H9 (cell line): ENCODE measurements at regions not wholly inside any gene's neighbourhood (a gene's known extent, or its start where the extent isn't known, plus 50 kb on each side); places are given as distances from the start of the nearest gene placed in this dataset.

Experiments
- DNase-seq: peaks from one replicate; pipeline ENCODE4 v3.0.0-alpha.2; 2017
- H2AFZ ChIP-seq: one replicate; pipeline ENCODE4 v1.6.1; 2013; ENCODE audit warnings: mild to moderate bottlenecking, low read length, control low read depth, moderate library complexity
- H2AK5ac ChIP-seq: 2 replicates; pipeline ENCODE4 v1.6.1; 2013; ENCODE audit warnings: low read length, control low read depth, mixed read lengths; ENCODE audit not compliant: insufficient read length
- H2BK120ac ChIP-seq: one replicate; pipeline ENCODE4 v1.6.1; 2013; ENCODE audit warnings: low read depth, mild to moderate bottlenecking, low read length, control low read depth, inconsistent platforms; ENCODE audit not compliant: poor library complexity, severe bottlenecking
- H2BK12ac ChIP-seq: 2 replicates; pipeline ENCODE4 v1.6.1; 2013; ENCODE audit warnings: low read length, control low read depth, mixed read lengths, low read depth; ENCODE audit not compliant: insufficient read length
- H2BK15ac ChIP-seq: 2 replicates; pipeline ENCODE4 v1.6.1; 2013; ENCODE audit warnings: low read depth, low read length, control low read depth
- H2BK20ac ChIP-seq: one replicate; pipeline ENCODE4 v1.6.1; 2013; ENCODE audit warnings: low read depth, mild to moderate bottlenecking, low read length, control low read depth, inconsistent platforms; ENCODE audit not compliant: poor library complexity, severe bottlenecking
- H2BK5ac ChIP-seq: 2 replicates; pipeline ENCODE4 v1.6.1; 2013; ENCODE audit warnings: low read length, control low read depth, mixed read lengths; ENCODE audit not compliant: insufficient read length
- H3K14ac ChIP-seq: 2 replicates; pipeline ENCODE4 v1.6.1; 2013; ENCODE audit warnings: low read length, control low read depth; ENCODE audit not compliant: insufficient read depth
- H3K18ac ChIP-seq: 2 replicates; pipeline ENCODE4 v1.6.1; 2013; ENCODE audit warnings: low read depth, mild to moderate bottlenecking, mixed read lengths, low read length, control low read depth; ENCODE audit not compliant: insufficient read length
- H3K23ac ChIP-seq: 2 replicates; pipeline ENCODE4 v1.6.1; 2013; ENCODE audit warnings: low read length, control low read depth, mixed read lengths, low read depth; ENCODE audit not compliant: insufficient read length
- H3K23me2 ChIP-seq: 2 replicates; pipeline ENCODE4 v1.6.1; 2013; ENCODE audit warnings: low read depth, mild to moderate bottlenecking, mixed read lengths, low read length, control low read depth; ENCODE audit not compliant: insufficient read length, poor library complexity, severe bottlenecking
- H3K27ac ChIP-seq: 2 replicates; pipeline ENCODE4 v1.5.1; 2013; ENCODE audit warnings: low read length, control low read depth, mixed read lengths, low read depth; ENCODE audit not compliant: insufficient read length
- H3K27me3 ChIP-seq: 2 replicates; pipeline ENCODE4 v1.6.1; 2013; ENCODE audit warnings: low read length, control low read depth, inconsistent platforms; ENCODE audit not compliant: insufficient read depth
- H3K4ac ChIP-seq: 2 replicates; pipeline ENCODE4 v1.6.1; 2013; ENCODE audit warnings: low read depth, mild to moderate bottlenecking, control low read depth, inconsistent platforms, low read length, moderate library complexity
- H3K4me1 ChIP-seq: 2 replicates; pipeline ENCODE4 v1.6.1; 2013; ENCODE audit warnings: low read length, control low read depth, inconsistent platforms; ENCODE audit not compliant: insufficient read depth
- H3K4me2 ChIP-seq: 2 replicates; pipeline ENCODE4 v1.6.1; 2013; ENCODE audit warnings: low read length, control low read depth, mixed read lengths; ENCODE audit not compliant: insufficient read length, insufficient read depth
- H3K56ac ChIP-seq: 2 replicates; pipeline ENCODE4 v1.6.1; 2013; ENCODE audit warnings: low read depth, mild to moderate bottlenecking, mixed read lengths, low read length, control low read depth; ENCODE audit not compliant: insufficient read length
- H3K79me1 ChIP-seq: 2 replicates; pipeline ENCODE4 v1.6.1; 2013; ENCODE audit warnings: low read depth, mild to moderate bottlenecking, moderate library complexity, low read length, control low read depth, inconsistent platforms; ENCODE audit not compliant: insufficient read depth, poor library complexity, severe bottlenecking
- H3K79me2 ChIP-seq: 2 replicates; pipeline ENCODE4 v1.6.1; 2013; ENCODE audit warnings: low read length, control low read depth, inconsistent platforms; ENCODE audit not compliant: insufficient read depth
- H3K9ac ChIP-seq: 2 replicates; pipeline ENCODE4 v1.6.1; 2013; ENCODE audit warnings: low read length, control low read depth, mixed read lengths; ENCODE audit not compliant: insufficient read length; ENCODE audit errors: extremely low read depth
- H3K9me3 ChIP-seq: one replicate; pipeline ENCODE4 v1.6.1; 2013; ENCODE audit warnings: low read depth, low read length, inconsistent platforms; ENCODE audit not compliant: control insufficient read depth
- H3T11ph ChIP-seq: one replicate; pipeline ENCODE4 v1.6.1; 2013; ENCODE audit warnings: mild to moderate bottlenecking, low read length, control low read depth, inconsistent platforms
- H4K20me1 ChIP-seq: one replicate; pipeline ENCODE4 v1.6.1; 2013; ENCODE audit not compliant: control insufficient read depth, insufficient read length, insufficient read depth
- H4K5ac ChIP-seq: 2 replicates; pipeline ENCODE4 v1.6.1; 2013; ENCODE audit warnings: low read depth, mild to moderate bottlenecking, mixed read lengths, low read length, control low read depth; ENCODE audit not compliant: insufficient read length
- H4K8ac ChIP-seq: replicated peaks from 2 replicates; pipeline ENCODE4 v1.6.1; 2013; ENCODE audit warnings: low read length, control low read depth, mixed read lengths, low read depth; ENCODE audit not compliant: insufficient read length
- H4K91ac ChIP-seq: 2 replicates; pipeline ENCODE4 v1.6.1; 2013; ENCODE audit warnings: low read depth, mild to moderate bottlenecking, moderate library complexity, mixed read lengths, low read length, control low read depth; ENCODE audit not compliant: insufficient read length
- H3K27ac Mint-ChIP-seq, 3 experiments: 2 replicates in 2 of 3; 3 replicates in 1 of 3; pipeline ENCODE4 v1.8.0; 2020 to 2021; ENCODE audit warnings: mixed read lengths in 3 of 3, mild to moderate bottlenecking in 1 of 3, moderate library complexity in 1 of 3
- H3K27me3 Mint-ChIP-seq: 2 replicates; pipeline ENCODE4 v1.8.0; 2021; ENCODE audit warnings: low read depth, mild to moderate bottlenecking, moderate library complexity, mixed read lengths
- H3K36me3 Mint-ChIP-seq, 3 experiments: 2 replicates in 2 of 3; 3 replicates in 1 of 3; pipeline ENCODE4 v1.8.0; 2020 to 2021; ENCODE audit warnings: low read depth in 3 of 3, mixed read lengths in 3 of 3; ENCODE audit not compliant: insufficient read depth in 1 of 3
- H3K4me1 Mint-ChIP-seq, 2 experiments: 2 replicates each; pipeline ENCODE4 v1.8.0; 2020; ENCODE audit warnings: mixed read lengths in 2 of 2
- H3K4me3 Mint-ChIP-seq, 2 experiments: 2 replicates in 1 of 2; 3 replicates in 1 of 2; pipeline ENCODE4 v1.8.0; 2020 to 2021; ENCODE audit warnings: mild to moderate bottlenecking in 2 of 2, mixed read lengths in 2 of 2, moderate library complexity in 1 of 2
- H3K9me3 Mint-ChIP-seq, 2 experiments: 2 replicates in 1 of 2; 3 replicates in 1 of 2; pipeline ENCODE4 v1.8.0; 2020; ENCODE audit warnings: mild to moderate bottlenecking in 2 of 2, mixed read lengths in 2 of 2, moderate library complexity in 1 of 2
- CTCF ChIP-seq: fragments of 200-600 bp; sonication (generic); conservative IDR thresholded peaks from 3 replicates; pipeline ENCODE4 v1.8.0; 2021; ENCODE audit warnings: antibody characterized with exemption, mild to moderate bottlenecking
- WGBS: extraction: QIAGEN DNeasy Blood & Tissue Kit; methylation state at CpG from one replicate; pipeline ENCODE4 v1.1.7; 2013; ENCODE audit warnings: missing lambda C conversion rate, low lambda C conversion rate, mixed read lengths; ENCODE audit not compliant: insufficient read length; ENCODE audit errors: extremely low coverage; 5-methylcytosine and 5-hydroxymethylcytosine counted together

- no peak overlapping the region for H3K23ac ChIP-seq
- no peak for TF ChIP-seq CTCF
- no peak overlapping the region for H3T11ph ChIP-seq
- no peak overlapping the region for H2BK5ac ChIP-seq
- no peaks in the 10 kb centered on the region for H4K20me1 ChIP-seq
- no peak for DNase-seq
- Mint-ChIP-seq H3K4me3 (no peak overlapping the region), H3K36me3 (peaks cover 0 to 5% (median 4%) of the 10 kb centered on the region in 3 experiments; a peak in 3 of 7 replicates), H3K27ac (no peak overlapping the region), H3K27me3 (no peaks in the 10 kb centered on the region), H3K9me3 (peaks cover 3 to 6% of the 10 kb centered on the region in 2 experiments; a peak in 4 of 5 replicates), H3K4me1 (no peaks in the 10 kb centered on the region)
- no peaks in the 10 kb centered on the region for H3K4me1 ChIP-seq
- H2BK120ac ChIP-seq: no peak overlapping the region
- no peak overlapping the region for H2AK5ac ChIP-seq
- no peak overlapping the region for H4K91ac ChIP-seq
- H3K9me3 ChIP-seq: no peaks in the 10 kb centered on the region
- H2BK20ac ChIP-seq: no peak overlapping the region
- H3K79me2 ChIP-seq: no peaks in the 10 kb centered on the region
- H2AFZ ChIP-seq: no peak overlapping the region
- H2BK15ac ChIP-seq: no peak overlapping the region
- WGBS: no CpG with 5 or more reads among the region's 3 CpGs
- no peak overlapping the region for H2BK12ac ChIP-seq
- no peak overlapping the region for H3K18ac ChIP-seq
- H3K27ac ChIP-seq: no peak overlapping the region
- H4K5ac ChIP-seq: no peak overlapping the region
- H3K79me1 ChIP-seq: no peaks in the 10 kb centered on the region
- H4K8ac ChIP-seq: no peak overlapping the region
- no peak overlapping the region for H3K4ac ChIP-seq
- H3K23me2 ChIP-seq: no peaks in the 10 kb centered on the region
- no peak overlapping the region for H3K9ac ChIP-seq
- no peaks in the 10 kb centered on the region for H3K27me3 ChIP-seq
- no peak overlapping the region for H3K4me2 ChIP-seq
- no peak overlapping the region for H3K14ac ChIP-seq
- no peak overlapping the region for H3K56ac ChIP-seq
Observed at GRCh38 chr13:39847336-39847735, 191.9 kb downstream of the COG6 start.
